Muscle of leg (tissue), 3 donors: ENCODE measurements at regions not wholly inside any gene's neighbourhood (a gene's known extent, or its start where the extent isn't known, plus 50 kb on each side); places are given as distances from the start of the nearest gene placed in this dataset.

Experiments used
- DNase-seq: peaks from one replicate; pipeline ENCODE4 v3.0.0; 2013
- H3K27ac ChIP-seq: one replicate; pipeline ENCODE4 v1.5.1; 2013; ENCODE audit warnings: mild to moderate bottlenecking, low read length, control low read depth
- H3K27me3 ChIP-seq: one replicate; pipeline ENCODE4 v1.6.1; 2013; ENCODE audit warnings: low read length; ENCODE audit not compliant: control insufficient read depth, insufficient read depth
- H3K36me3 ChIP-seq: one replicate; pipeline ENCODE4 v1.6.1; 2013; ENCODE audit warnings: low read length; ENCODE audit not compliant: control insufficient read depth, insufficient read depth
- H3K4me1 ChIP-seq: one replicate; pipeline ENCODE4 v1.6.1; 2013; ENCODE audit warnings: low read length; ENCODE audit not compliant: control insufficient read depth, insufficient read depth
- H3K4me3 ChIP-seq: one replicate; pipeline ENCODE4 v1.5.1; 2013; ENCODE audit warnings: low read length, control low read depth
- H3K9me3 ChIP-seq: replicated peaks from 2 replicates; pipeline ENCODE4 v1.6.1; 2013; ENCODE audit warnings: low read depth, low read length; ENCODE audit not compliant: control insufficient read depth
- WGBS: methylation state at CpG from one replicate; pipeline ENCODE4 v1.1.5; 2013; ENCODE audit warnings: missing lambda C conversion rate; ENCODE audit not compliant: insufficient coverage; 5-methylcytosine and 5-hydroxymethylcytosine counted together

DNA sequence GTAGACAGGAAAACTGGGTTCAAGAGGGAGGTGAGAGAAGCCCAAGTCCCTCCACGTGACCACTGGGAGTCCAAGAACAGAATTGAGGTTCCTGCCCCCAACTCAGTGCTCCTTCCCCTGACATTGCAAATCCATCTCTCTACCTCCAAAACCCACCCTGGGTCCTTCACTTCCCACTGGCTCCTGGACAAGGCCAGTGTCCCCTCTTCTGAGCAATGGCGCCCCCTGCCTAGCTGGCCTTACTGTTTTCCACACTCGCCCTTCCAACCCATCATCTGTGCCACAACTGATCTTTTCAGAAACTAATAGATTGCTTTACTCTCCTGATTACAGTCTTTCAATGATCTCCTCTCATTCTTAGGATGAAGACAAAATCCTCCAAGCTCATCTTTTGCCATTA lies 200.3 kb downstream of the ANKRD60 start:
- Histone ChIP-seq H3K4me3 (no peak overlapping the region), H3K36me3 (no peaks in the 10 kb centered on the region), H3K27me3 (peaks cover 4% of the 10 kb centered on the region), H3K9me3 (no peaks in the 10 kb centered on the region), H3K4me1 (peaks cover 25% of the 10 kb centered on the region), H3K27ac (no peak overlapping the region)
- WGBS, result 52% methylated on average over 3 of the region's 3 CpGs
- DNase-seq, result no peak

DNA sequence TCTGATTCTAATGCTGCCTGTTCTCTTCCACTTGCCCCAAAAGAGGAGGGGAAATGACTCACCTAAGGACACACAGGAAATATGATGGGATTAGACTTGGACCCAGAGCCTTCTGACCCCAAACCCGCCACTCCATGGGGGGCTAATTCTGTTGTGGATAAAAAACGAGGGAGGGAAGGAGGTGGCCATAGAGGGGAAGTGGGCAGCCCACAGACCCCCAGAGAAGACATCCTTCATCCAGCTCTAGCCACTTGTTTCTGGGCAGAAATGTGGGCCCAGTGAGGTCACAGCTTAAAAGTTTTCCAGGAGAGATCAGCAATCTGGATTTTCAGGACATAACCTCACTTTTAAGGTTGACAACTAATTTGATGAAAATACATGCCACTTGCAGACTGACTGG lies 202.1 kb downstream of the ANKRD60 start:
- WGBS, result 90% methylated on average over 2 of the region's 2 CpGs
- H3K36me3 ChIP-seq, result no peaks in the 10 kb centered on the region
- no peaks in the 10 kb centered on the region for H3K9me3 ChIP-seq
- no peak for DNase-seq
- no peak overlapping the region for H3K4me3 ChIP-seq
- peaks cover 2% of the 10 kb centered on the region for H3K27me3 ChIP-seq
- no peak overlapping the region for H3K27ac ChIP-seq
- peaks cover 30% of the 10 kb centered on the region for H3K4me1 ChIP-seq

DNA sequence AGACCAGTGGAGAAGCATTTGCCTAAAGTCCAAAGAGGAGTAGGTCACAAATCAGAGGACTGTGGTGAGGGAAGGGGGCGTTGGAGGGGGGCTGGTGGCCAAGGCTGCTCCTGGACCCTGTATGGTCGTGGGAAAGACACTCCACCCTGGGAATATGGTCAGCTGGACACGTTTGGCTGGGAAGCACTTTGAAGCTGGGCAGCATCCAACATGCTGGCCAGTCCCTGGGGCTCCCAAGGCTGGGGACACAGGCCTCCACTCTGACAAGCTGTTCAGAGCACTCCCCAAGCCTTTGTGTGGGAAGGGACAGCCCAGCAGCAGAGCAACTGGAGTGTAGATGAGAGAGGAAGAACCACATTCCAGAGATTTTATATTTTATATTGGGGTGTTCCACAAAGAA lies 203.2 kb downstream of the ANKRD60 start:
- Histone ChIP-seq H3K36me3 (no peaks in the 10 kb centered on the region), H3K4me1 (peaks cover 40% of the 10 kb centered on the region), H3K9me3 (no peaks in the 10 kb centered on the region), H3K4me3 (no peak overlapping the region), H3K27ac (peak overlapping the region; percentile 15), H3K27me3 (peaks cover 2% of the 10 kb centered on the region)
- peak; percentile 44 for DNase-seq
- 18% methylated on average over 3 of the region's 3 CpGs for WGBS

DNA sequence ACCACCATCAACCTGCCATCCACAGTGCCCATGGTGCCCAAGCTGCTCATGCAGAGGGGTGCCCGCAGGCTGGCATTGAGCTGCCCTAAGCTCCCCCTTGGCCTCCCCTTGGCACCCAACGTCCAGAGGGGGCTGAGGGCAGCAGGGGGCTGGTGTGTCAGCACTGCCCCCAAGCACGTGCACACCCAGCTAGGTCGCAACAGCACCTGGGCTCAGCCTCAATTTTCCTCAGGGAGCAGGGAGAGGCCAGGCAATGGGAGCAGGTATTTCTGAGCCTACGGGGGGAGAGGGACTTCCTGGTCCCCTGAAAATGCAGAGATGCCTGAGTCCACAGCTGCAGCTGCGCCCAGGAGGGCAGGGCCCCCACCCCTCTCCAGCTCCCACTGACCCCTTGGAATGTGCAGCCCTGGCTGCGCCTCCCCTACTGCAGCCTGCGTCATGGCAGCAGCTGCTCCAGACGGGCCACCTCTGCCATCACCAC lies 204.2 kb downstream of the ANKRD60 start:
- Histone ChIP-seq H3K36me3 (no peaks in the 10 kb centered on the region), H3K4me3 (no peak overlapping the region), H3K27me3 (peaks cover 2% of the 10 kb centered on the region), H3K27ac (no peak overlapping the region), H3K9me3 (no peaks in the 10 kb centered on the region), H3K4me1 (peaks cover 49% of the 10 kb centered on the region)
- DNase-seq, result no peak
- WGBS, result 76% methylated on average over 6 of the region's 9 CpGs

DNA sequence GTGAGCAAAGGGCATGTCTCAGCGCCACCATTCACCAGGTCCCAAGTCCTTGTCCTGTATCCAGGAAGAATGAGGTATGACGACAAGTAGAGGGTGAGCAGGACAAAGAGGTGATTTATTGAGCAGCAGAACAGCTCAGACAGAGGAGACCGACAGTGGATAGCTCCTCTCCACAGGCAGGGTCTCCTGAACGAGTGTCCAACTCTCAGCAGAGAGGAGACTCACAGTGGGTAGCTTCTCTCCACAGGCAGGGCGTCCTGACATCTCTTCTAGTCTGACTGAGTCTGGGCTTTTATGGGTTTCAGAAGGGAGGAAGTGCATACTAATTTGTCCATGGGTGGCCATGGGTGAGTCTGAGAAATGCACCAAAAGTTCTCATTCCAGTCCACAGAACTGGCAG lies 204.7 kb downstream of the ANKRD60 start:
- Histone ChIP-seq H3K36me3 (no peaks in the 10 kb centered on the region), H3K4me3 (no peak overlapping the region), H3K4me1 (peaks cover 54% of the 10 kb centered on the region), H3K9me3 (no peaks in the 10 kb centered on the region), H3K27ac (no peak overlapping the region), H3K27me3 (peaks cover 2% of the 10 kb centered on the region)
- WGBS, result 81% methylated on average over 3 of the region's 5 CpGs
- no peak for DNase-seq

DNA sequence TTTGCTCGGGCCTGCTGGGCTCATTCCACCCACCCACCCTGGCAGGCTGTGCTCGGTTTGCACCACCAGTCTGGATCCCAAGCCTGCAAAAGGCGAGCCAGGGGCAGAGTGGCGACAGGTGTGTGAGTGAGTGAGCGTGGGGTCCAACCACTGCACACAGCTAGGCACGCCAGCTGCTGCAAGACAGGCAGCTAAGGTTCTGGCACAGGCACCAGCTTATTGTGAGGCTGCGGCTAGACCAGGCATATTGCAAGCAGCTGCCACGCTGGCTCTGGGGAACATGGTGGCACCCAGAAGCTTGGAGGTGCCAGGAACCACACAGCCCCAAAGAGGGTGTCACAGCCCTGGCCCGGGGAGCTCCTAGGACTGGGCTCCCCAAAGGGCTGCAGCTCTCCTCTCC lies 205.1 kb downstream of the ANKRD60 start:
- Histone ChIP-seq H3K4me3 (no peak overlapping the region), H3K9me3 (no peaks in the 10 kb centered on the region), H3K4me1 (peaks cover 58% of the 10 kb centered on the region), H3K27ac (no peak overlapping the region), H3K27me3 (peaks cover 1% of the 10 kb centered on the region), H3K36me3 (no peaks in the 10 kb centered on the region)
- WGBS, result 87% methylated on average over 7 of the region's 9 CpGs
- DNase-seq, result no peak

DNA sequence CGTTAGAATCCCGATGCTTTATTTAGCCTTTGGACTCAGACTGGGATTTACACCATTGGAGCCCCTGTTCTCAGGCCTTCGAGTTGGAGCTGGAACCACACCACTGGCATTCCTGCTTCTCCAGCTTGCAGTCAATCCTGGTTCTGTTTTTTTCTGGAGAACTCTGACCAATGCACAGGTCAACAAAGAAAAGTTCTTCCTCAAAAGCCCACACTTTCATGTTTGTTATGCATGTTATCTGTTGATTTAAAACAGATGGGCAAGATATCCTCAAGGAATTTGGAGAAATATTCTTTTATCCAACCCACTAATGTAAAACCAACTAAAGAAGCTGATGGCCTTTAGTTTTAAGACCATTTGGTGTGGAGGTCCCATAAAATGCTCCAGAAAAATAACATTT lies 205.7 kb downstream of the ANKRD60 start:
- no peaks in the 10 kb centered on the region for H3K9me3 ChIP-seq
- H3K4me3 ChIP-seq, result no peak overlapping the region
- WGBS, result 38% methylated on average over 3 of the region's 3 CpGs
- H3K36me3 ChIP-seq, result no peaks in the 10 kb centered on the region
- DNase-seq, result no peak
- H3K27me3 ChIP-seq, result peaks cover 4% of the 10 kb centered on the region
- H3K27ac ChIP-seq, result no peak overlapping the region
- peaks cover 64% of the 10 kb centered on the region for H3K4me1 ChIP-seq

DNA sequence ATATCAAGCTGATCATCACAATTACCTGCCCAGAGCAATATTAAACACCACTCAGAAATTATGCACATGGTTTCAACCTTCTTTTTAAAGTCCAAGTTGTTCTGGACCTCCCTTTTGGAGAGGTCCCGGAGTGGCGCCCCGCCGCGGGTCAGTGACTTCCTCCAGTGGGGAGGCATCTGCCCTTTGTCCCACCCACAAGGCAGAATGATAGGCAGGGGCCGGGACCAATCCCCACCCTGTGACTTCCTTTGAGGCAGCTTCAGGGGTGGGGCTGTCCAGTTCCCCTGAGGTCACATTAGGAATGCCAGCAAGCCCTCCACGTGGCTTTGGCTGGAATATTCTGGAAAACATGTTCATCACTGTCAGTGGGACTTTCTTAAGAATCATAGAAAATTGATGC lies 207.0 kb downstream of the ANKRD60 start:
- Histone ChIP-seq H3K27ac (no peak overlapping the region), H3K36me3 (no peaks in the 10 kb centered on the region), H3K4me3 (no peak overlapping the region), H3K27me3 (peaks cover 4% of the 10 kb centered on the region), H3K4me1 (peaks cover 71% of the 10 kb centered on the region), H3K9me3 (no peaks in the 10 kb centered on the region)
- WGBS, result 20% methylated on average over 1 of the region's 7 CpGs
- DNase-seq, result no peak

DNA sequence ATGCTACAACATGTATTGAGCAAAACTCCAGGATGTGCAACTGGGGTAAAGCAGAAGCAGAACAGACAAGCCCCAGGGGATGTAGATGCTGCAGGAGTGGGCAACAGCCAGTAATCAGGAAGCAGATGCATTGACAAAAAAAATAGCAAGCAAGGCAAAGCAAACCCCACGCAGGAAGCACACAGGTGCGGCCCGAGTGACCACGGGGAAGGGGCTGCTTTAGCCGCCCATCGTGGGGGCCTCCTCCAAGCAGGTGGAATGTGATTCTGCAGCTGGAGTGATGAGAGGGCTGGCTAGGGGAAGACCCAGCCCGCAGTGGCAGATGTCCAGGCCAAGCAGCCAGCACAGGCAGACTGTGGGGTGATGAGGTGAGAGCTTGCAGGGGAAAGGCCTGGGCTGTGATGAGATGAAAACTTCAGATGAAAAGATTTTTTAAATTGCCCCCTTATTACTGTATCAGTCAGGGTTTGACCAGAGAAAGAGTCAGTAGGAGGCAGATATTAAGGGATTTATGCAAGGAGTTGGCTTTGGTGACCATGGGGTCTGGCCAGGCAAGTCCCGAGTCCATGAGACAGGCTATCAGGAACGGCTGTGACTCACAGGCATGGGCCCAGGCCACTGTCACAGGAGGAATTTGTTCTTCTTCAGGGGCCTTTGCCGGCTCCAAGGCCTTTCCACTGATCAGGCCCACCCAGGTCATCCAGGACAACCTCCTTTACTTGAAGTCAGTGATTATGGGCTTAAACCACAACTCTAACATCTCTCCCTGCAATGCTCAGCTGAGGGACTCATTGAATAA lies 207.6 kb downstream of the ANKRD60 start:
- no peak for DNase-seq
- WGBS, result 21% methylated on average over 10 of the region's 10 CpGs
- Histone ChIP-seq H3K27me3 (peaks cover 4% of the 10 kb centered on the region), H3K9me3 (no peaks in the 10 kb centered on the region), H3K36me3 (no peaks in the 10 kb centered on the region), H3K4me1 (peaks cover 71% of the 10 kb centered on the region), H3K27ac (no peak overlapping the region), H3K4me3 (no peak overlapping the region)

DNA sequence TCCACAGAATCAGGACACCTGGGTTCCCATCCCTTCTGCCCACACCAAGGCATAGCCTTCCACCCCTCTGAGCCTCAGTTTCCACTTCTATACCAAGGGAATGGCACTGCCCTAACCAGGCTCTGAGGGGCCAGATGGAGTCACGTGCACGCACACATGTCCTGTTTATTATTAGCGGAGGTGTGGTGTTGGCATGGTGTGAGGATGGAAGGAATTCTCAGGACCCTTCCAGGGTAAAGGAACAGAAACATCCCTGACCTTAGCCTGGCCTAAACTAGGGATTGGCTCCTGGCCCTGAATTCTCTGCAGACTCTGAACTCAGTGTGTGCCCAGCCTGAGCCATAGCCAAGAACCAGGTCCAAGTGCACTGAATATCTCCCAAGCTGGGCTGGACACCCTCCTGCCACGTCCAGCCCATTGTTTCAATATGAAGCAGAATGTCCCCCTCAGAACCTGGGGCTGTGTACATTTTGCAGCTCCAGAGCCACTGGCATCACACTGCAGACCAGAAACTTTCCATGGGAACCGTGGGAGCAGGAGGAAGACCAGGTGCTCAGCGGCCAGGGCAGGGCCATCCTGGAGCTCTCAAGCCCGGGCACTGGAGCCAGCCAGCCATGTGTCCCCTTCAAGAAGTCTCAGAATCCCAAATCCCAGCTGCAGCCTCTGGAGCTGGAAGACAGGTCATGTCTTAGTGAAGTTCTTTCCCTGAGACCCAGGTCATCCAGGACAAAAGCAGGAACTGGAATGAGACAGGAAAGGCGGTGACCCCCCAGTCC lies 208.4 kb downstream of the ANKRD60 start:
- H3K9me3 ChIP-seq, result peaks cover 4% of the 10 kb centered on the region
- H3K27ac ChIP-seq, result no peak overlapping the region
- WGBS, result 68% methylated on average over 6 of the region's 8 CpGs
- DNase-seq, result no peak
- H3K4me1 ChIP-seq, result peaks cover 64% of the 10 kb centered on the region
- H3K4me3 ChIP-seq, result no peak overlapping the region
- peaks cover 4% of the 10 kb centered on the region for H3K27me3 ChIP-seq
- H3K36me3 ChIP-seq, result no peaks in the 10 kb centered on the region
